ENCODE measurements at regions not wholly inside any gene's neighbourhood (a gene's known extent, or its start where the extent isn't known, plus 50 kb on each side); places are given as distances from the start of the nearest gene placed in this dataset.

DNA sequence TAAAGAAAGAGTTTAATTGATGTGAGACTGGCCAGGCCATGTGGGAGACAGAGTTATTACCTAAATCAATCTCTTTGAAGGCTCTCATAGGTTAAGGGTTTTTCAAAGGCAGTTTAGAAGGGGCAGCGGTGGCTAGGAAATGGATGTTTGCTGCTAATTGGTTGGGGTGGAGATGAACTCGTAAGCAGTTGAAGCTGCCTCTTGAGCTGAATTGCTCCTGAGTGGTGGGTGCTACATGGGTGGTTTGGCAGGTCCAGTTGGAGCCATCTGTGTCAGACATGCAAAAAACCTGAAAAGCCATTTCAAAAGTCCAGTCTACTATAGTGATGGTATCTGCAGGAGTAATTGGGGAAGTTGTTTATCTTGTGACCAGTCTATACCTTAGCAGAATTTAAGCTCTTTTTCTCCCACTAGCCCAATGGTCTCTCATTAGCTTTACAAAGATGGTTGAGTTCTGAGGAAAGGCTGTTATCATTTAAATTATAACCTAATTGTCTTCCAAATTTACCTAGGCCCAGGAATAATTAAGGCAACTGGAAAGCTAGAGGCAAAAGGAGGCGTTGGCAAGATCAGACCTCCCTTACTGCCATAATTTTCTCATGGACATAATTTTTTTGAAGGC, 762.4 kb upstream of the FRG1 start:
- no peak overlapping the region for H3K4me2 ChIP-seq (ENCODE audit: low read length)
- no peak overlapping the region for H3K9ac ChIP-seq (ENCODE audit: low read length)
- H2AFZ ChIP-seq (ENCODE audit: low read depth, low read length) = no peak overlapping the region
- no peak overlapping the region for H3K27ac ChIP-seq (ENCODE audit: low read length)
- TF ChIP-seq EZH2phosphoT487 (IDR thresholded peaks at IDR 0.05; ENCODE audit: low read depth) = no peak
- TF ChIP-seq, protein P1, sequence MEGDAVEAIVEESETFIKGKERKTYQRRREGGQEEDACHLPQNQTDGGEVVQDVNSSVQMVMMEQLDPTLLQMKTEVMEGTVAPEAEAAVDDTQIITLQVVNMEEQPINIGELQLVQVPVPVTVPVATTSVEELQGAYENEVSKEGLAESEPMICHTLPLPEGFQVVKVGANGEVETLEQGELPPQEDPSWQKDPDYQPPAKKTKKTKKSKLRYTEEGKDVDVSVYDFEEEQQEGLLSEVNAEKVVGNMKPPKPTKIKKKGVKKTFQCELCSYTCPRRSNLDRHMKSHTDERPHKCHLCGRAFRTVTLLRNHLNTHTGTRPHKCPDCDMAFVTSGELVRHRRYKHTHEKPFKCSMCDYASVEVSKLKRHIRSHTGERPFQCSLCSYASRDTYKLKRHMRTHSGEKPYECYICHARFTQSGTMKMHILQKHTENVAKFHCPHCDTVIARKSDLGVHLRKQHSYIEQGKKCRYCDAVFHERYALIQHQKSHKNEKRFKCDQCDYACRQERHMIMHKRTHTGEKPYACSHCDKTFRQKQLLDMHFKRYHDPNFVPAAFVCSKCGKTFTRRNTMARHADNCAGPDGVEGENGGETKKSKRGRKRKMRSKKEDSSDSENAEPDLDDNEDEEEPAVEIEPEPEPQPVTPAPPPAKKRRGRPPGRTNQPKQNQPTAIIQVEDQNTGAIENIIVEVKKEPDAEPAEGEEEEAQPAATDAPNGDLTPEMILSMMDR (IDR thresholded peaks at IDR 0.05; ENCODE audit: low read depth, low read length) = no peak
- no peaks in the 10 kb centered on the region for H3K36me3 ChIP-seq (replicated peaks; ENCODE audit: low read depth, low read length)
- no peak overlapping the region for H3K4me3 ChIP-seq (ENCODE audit: low read length)
- no peaks in the 10 kb centered on the region for H3K27me3 ChIP-seq (ENCODE audit: low read depth, low read length)
- H3K79me2 ChIP-seq (ENCODE audit: low read length) = no peaks in the 10 kb centered on the region
- H4K20me1 ChIP-seq (ENCODE audit: insufficient read depth, low read length) = no peaks in the 10 kb centered on the region
- no peaks in the 10 kb centered on the region for H3K4me1 ChIP-seq (ENCODE audit: low read length)
- H3K9me3 ChIP-seq (ENCODE audit: insufficient read depth, low read length) = no peaks in the 10 kb centered on the region

DNA sequence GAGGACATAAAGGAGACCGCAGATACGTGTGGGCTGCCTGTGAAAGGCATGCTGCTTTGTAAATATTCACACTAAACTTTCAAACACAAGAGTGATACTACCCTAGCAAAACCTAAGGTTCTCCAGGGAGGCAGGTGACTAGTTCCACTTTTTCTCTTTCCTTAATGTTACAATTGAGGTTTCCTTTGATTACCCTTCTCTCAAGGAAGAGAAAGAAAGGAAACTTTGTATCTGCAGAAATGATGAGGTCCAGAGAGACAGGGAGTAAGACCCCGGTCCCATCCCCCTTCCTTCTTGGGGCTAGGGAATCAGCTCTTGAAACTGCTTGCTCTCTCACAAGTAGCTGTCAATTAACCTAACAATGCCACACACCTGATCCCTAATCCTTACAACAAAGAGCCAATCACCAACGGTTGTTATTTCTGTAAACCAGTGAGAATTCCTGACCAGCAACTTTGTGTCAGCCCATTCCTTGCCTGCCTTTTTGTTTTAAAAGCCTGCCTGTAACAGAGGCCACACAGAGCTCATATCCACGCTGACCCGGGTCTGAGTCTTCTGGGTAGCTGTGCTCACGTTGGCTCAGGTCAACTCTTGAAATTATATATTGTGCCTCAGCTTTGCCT, 754.8 kb upstream of the FRG1 start:
- Histone ChIP-seq H3K4me2 (ENCODE audit: low read length) (no peak overlapping the region), H3K79me2 (ENCODE audit: low read length) (no peaks in the 10 kb centered on the region), H3K36me3 (replicated peaks; ENCODE audit: low read depth, low read length) (no peaks in the 10 kb centered on the region), H3K9me3 (ENCODE audit: insufficient read depth, low read length) (no peaks in the 10 kb centered on the region), H3K27ac (ENCODE audit: low read length) (no peak overlapping the region), H3K4me1 (ENCODE audit: low read length) (no peaks in the 10 kb centered on the region), H3K27me3 (ENCODE audit: low read depth, low read length) (no peaks in the 10 kb centered on the region), H3K9ac (ENCODE audit: low read length) (no peak overlapping the region), H2AFZ (ENCODE audit: low read depth, low read length) (no peak overlapping the region), H3K4me3 (ENCODE audit: low read length) (no peak overlapping the region), H4K20me1 (ENCODE audit: insufficient read depth, low read length) (no peaks in the 10 kb centered on the region)
- no peak for TF ChIP-seq EZH2phosphoT487 (IDR thresholded peaks at IDR 0.05; ENCODE audit: low read depth)
- TF ChIP-seq, protein P1 (IDR thresholded peaks at IDR 0.05; ENCODE audit: low read depth, low read length) = no peak

DNA sequence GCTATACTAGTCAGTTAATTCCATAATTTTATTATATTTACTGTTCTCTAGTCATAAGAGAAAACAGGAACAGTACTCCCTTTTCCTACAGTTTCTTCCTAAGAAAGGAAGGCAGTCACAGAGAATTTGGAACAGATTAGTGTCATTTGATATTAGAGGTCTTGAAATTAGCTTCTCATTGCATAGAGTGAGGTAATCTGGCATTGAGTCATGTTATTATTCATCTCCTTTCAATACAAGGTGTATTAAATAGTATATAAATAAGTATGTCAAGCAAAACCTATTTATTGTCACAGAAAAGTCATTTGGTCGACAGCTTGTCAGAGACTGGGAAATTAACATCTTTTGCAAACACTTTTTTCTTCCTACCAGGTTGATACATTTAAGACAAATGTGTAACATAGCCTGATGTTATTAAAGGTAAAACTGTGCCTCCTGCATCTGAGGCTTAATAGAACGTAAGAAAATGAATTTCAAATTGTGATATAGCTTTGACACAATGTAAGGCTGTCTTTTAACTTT, 753.1 kb upstream of the FRG1 start:
- Histone ChIP-seq H3K4me3 (ENCODE audit: low read length) (no peak overlapping the region), H3K9ac (ENCODE audit: low read length) (no peak overlapping the region), H3K36me3 (replicated peaks; ENCODE audit: low read depth, low read length) (no peaks in the 10 kb centered on the region), H2AFZ (ENCODE audit: low read depth, low read length) (no peak overlapping the region), H3K27ac (ENCODE audit: low read length) (no peak overlapping the region), H3K4me1 (ENCODE audit: low read length) (no peaks in the 10 kb centered on the region), H3K79me2 (ENCODE audit: low read length) (no peaks in the 10 kb centered on the region), H3K27me3 (ENCODE audit: low read depth, low read length) (no peaks in the 10 kb centered on the region), H4K20me1 (ENCODE audit: insufficient read depth, low read length) (no peaks in the 10 kb centered on the region), H3K9me3 (ENCODE audit: insufficient read depth, low read length) (no peaks in the 10 kb centered on the region), H3K4me2 (ENCODE audit: low read length) (no peak overlapping the region)
- TF ChIP-seq, protein P1 (IDR thresholded peaks at IDR 0.05; ENCODE audit: low read depth, low read length) = no peak
- TF ChIP-seq EZH2phosphoT487 (IDR thresholded peaks at IDR 0.05; ENCODE audit: low read depth) = no peak

DNA sequence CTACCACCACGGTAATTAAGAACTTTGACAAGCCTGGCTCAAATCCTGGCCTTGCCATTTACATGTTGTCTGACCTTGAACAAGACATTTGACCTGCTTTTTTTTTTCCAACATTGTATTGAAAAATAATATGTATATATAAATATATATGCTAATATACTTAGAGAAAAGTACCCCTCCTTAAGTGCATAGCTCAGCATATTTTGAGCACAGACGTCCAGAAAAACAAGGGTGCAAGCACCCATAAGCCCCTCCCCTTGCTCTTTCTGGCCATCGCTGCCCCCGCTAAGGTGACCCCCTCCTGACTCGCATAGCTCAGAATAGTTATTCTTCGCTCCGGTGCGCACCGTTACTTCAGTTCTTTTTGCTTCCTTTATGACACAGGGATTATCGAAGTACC, 742.0 kb upstream of the FRG1 start:
- Histone ChIP-seq H3K9ac (ENCODE audit: low read length) (no peak overlapping the region), H3K36me3 (replicated peaks; ENCODE audit: low read depth, low read length) (no peaks in the 10 kb centered on the region), H3K4me2 (ENCODE audit: low read length) (no peak overlapping the region), H3K4me3 (ENCODE audit: low read length) (no peak overlapping the region), H3K79me2 (ENCODE audit: low read length) (no peaks in the 10 kb centered on the region), H3K9me3 (ENCODE audit: insufficient read depth, low read length) (no peaks in the 10 kb centered on the region), H3K27ac (ENCODE audit: low read length) (no peak overlapping the region), H3K4me1 (ENCODE audit: low read length) (no peaks in the 10 kb centered on the region), H2AFZ (ENCODE audit: low read depth, low read length) (no peak overlapping the region), H4K20me1 (ENCODE audit: insufficient read depth, low read length) (no peaks in the 10 kb centered on the region), H3K27me3 (ENCODE audit: low read depth, low read length) (no peaks in the 10 kb centered on the region)
- TF ChIP-seq EZH2phosphoT487 (IDR thresholded peaks at IDR 0.05; ENCODE audit: low read depth) = no peak
- TF ChIP-seq, protein P1 (IDR thresholded peaks at IDR 0.05; ENCODE audit: low read depth, low read length) = no peak
